ENCODE measurements at regions not wholly inside any gene's neighbourhood (a gene's known extent, or its start where the extent isn't known, plus 50 kb on each side); places are given as distances from the start of the nearest gene placed in this dataset.

DNA sequence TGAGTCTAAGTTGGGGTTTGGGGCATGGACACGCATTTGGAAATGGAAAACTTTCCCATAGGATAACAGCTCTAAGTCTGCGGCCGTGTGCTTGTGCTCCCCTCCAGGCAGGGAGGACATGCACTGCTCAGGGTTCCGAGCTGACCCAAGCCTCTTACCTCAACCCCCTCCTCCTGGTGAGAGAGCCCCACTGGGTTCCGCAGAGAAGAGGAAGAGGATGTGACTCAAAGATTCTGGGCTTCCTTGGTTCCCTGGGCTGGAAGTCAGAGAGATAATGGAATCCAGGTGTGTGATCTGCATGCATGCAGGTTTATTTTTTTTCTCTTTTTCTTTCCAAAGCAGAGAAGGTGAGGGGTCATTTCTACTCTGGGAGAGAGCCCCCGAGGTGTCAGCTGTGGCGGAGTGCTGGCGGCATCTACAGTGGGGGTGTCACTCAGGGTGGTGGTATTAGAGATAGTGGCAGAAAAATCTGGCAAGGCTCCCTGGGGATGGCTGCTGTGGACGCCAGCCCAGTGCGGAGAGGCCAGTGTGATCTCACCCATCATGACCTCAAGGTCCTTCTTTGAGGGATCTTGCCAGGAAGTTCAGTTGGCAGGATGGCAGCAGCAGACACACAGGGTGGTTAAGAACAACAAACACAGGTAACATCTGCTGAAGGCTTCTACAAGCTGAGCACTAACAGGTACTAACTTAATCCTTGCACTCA is 168.7 kb upstream of the HAND2 start:
- H3K27ac ChIP-seq (ENCODE audit: low read depth, low read length), result no peak overlapping the region
- no peak for DNase-seq (ENCODE audit: low read depth, low spot score)
- POLR2A ChIA-PET, result no interaction called here
- TF ChIP-seq, protein P1, sequence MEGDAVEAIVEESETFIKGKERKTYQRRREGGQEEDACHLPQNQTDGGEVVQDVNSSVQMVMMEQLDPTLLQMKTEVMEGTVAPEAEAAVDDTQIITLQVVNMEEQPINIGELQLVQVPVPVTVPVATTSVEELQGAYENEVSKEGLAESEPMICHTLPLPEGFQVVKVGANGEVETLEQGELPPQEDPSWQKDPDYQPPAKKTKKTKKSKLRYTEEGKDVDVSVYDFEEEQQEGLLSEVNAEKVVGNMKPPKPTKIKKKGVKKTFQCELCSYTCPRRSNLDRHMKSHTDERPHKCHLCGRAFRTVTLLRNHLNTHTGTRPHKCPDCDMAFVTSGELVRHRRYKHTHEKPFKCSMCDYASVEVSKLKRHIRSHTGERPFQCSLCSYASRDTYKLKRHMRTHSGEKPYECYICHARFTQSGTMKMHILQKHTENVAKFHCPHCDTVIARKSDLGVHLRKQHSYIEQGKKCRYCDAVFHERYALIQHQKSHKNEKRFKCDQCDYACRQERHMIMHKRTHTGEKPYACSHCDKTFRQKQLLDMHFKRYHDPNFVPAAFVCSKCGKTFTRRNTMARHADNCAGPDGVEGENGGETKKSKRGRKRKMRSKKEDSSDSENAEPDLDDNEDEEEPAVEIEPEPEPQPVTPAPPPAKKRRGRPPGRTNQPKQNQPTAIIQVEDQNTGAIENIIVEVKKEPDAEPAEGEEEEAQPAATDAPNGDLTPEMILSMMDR (IDR thresholded peaks at IDR 0.05; ENCODE audit: low read depth, low read length), result no peak
- H3K4me3 ChIP-seq (ENCODE audit: low read depth, low read length), result no peak overlapping the region
- H3K27me3 ChIP-seq (ENCODE audit: control insufficient read depth, insufficient read depth, low read length), result no peaks in the 10 kb centered on the region
- CTCF ChIA-PET, result no interaction called here
- H3K9me3 ChIP-seq (ENCODE audit: control insufficient read depth, insufficient read depth, low read length), result no peaks in the 10 kb centered on the region

DNA sequence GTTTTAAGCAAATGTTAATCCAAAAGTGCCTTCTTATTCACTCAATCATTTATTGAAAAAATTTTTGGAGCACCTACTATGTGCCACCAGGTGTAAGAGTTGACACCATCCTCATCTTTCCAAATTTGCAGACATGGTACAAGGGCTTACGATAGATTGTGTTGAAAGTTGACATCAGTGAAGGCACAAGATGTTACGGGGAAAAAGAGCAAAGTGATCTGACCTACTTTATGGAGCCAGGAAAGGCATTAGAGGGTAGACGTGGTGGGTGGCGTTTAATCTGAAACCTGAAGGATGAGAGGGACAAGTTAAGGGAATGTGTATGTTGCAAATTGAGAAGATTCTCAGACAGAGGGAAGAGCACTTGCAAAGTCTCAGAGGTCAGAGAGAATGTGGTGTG is 167.8 kb upstream of the HAND2 start:
- TF ChIP-seq, protein P1 (IDR thresholded peaks at IDR 0.05; ENCODE audit: low read depth, low read length), result no peak
- ChIA-PET CTCF (no interaction called here), POLR2A (no interaction called here)
- no peak for DNase-seq (ENCODE audit: low read depth, low spot score)
- no peaks in the 10 kb centered on the region for H3K9me3 ChIP-seq (ENCODE audit: control insufficient read depth, insufficient read depth, low read length)
- no peak overlapping the region for H3K4me3 ChIP-seq (ENCODE audit: low read depth, low read length)
- no peak overlapping the region for H3K27ac ChIP-seq (ENCODE audit: low read depth, low read length)
- no peaks in the 10 kb centered on the region for H3K27me3 ChIP-seq (ENCODE audit: control insufficient read depth, insufficient read depth, low read length)

DNA sequence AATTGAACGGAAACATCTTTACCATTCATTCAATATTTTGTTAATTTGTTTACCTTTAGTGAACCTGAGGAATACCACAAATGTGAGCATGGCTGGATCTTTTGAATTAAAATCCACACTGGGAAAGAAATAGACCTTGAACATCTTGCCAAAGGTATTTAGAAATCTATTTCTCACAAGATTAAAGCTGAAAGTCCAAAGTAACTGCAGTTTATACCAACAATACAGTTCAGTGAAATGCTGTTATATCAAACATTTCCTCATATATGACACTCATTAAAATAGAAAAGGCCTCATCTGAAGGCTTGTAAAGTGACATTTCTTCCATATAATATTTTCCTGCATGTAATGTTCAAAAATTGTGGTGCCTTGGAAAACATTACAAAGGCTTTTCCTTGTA is 166.5 kb upstream of the HAND2 start:
- no peaks in the 10 kb centered on the region for H3K9me3 ChIP-seq (ENCODE audit: control insufficient read depth, insufficient read depth, low read length)
- ChIA-PET CTCF (no interaction called here), POLR2A (no interaction called here)
- H3K27me3 ChIP-seq (ENCODE audit: control insufficient read depth, insufficient read depth, low read length), result no peaks in the 10 kb centered on the region
- TF ChIP-seq, protein P1 (IDR thresholded peaks at IDR 0.05; ENCODE audit: low read depth, low read length), result no peak
- H3K4me3 ChIP-seq (ENCODE audit: low read depth, low read length), result no peak overlapping the region
- DNase-seq (ENCODE audit: low read depth, low spot score), result no peak
- H3K27ac ChIP-seq (ENCODE audit: low read depth, low read length), result no peak overlapping the region

DNA sequence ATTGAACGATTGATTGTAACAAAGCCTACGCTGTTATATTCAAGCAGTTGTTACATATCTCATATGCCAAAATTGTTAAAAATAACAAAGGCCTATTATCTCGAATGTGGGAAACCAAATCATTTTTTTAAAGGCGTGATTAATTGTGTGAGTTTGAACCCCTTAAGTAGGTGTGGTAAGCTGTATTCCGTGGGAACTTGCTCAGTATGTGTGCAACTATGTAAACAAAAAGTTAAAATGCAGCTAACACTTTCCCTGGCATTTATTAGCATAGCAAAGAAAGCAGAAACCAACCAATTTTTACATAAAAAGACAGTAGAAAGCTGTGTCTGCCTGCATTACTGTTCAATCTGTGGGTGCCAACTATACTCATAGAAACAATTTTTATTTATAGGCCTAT is 166.0 kb upstream of the HAND2 start:
- H3K27ac ChIP-seq (ENCODE audit: low read depth, low read length), result no peak overlapping the region
- no peaks in the 10 kb centered on the region for H3K27me3 ChIP-seq (ENCODE audit: control insufficient read depth, insufficient read depth, low read length)
- H3K9me3 ChIP-seq (ENCODE audit: control insufficient read depth, insufficient read depth, low read length), result no peaks in the 10 kb centered on the region
- CTCF ChIA-PET, result no interaction called here
- POLR2A ChIA-PET, result no interaction called here
- TF ChIP-seq, protein P1 (IDR thresholded peaks at IDR 0.05; ENCODE audit: low read depth, low read length), result no peak
- H3K4me3 ChIP-seq (ENCODE audit: low read depth, low read length), result no peak overlapping the region
- DNase-seq (ENCODE audit: low read depth, low spot score), result no peak

DNA sequence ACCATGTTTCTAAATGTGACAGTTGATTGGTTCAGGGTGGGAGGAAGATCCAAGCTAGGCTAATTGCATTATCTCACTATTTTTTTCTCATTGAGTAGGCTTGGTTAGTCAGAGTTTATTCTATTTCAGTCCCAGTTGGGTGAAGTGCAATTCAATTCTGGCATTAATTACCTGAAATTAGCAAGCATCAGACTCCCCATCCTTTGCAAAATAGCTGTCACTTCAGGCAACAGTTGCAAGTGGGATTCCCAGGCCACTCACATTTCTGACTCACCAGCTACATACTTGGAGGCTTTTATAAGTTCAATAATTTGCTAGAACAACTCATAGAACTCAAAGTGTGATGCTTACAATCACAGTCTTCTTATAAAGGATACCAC is 155.8 kb upstream of the HAND2 start:
- TF ChIP-seq, protein P1 (IDR thresholded peaks at IDR 0.05; ENCODE audit: low read depth, low read length), result no peak
- no peak for DNase-seq (ENCODE audit: low read depth, low spot score)
- no peak overlapping the region for H3K27ac ChIP-seq (ENCODE audit: low read depth, low read length)
- ChIA-PET POLR2A (no interaction called here), CTCF (interaction anchor here (1.2 kb wide), 1 partner anchor 633 kb away, joined by 3 read pairs; no protein-coding TSS in a partner anchor)
- H3K4me3 ChIP-seq (ENCODE audit: low read depth, low read length), result no peak overlapping the region
- no peaks in the 10 kb centered on the region for H3K27me3 ChIP-seq (ENCODE audit: control insufficient read depth, insufficient read depth, low read length)
- no peaks in the 10 kb centered on the region for H3K9me3 ChIP-seq (ENCODE audit: control insufficient read depth, insufficient read depth, low read length)

All from AG04450 (cell line).